GM23248 (cell line): ENCODE measurements at regions not wholly inside any gene's neighbourhood (a gene's known extent, or its start where the extent isn't known, plus 50 kb on each side); places are given as distances from the start of the nearest gene placed in this dataset.

ENCODE experiments used
- DNase-seq: peaks from one replicate; pipeline ENCODE4 v3.0.0-alpha.2; 2015
- H2AFZ ChIP-seq: fragments of 200-600 bp; sonication (generic); 2 replicates; pipeline ENCODE4 v1.6.1; 2016; ENCODE audit warnings: antibody characterized with exemption
- H3F3A ChIP-seq: fragments of 200-600 bp; sonication (generic); 2 replicates; pipeline ENCODE4 v1.6.1; 2016; ENCODE audit warnings: mild to moderate bottlenecking, antibody characterized with exemption, mixed run types; ENCODE audit not compliant: insufficient read depth
- H3K27ac ChIP-seq: fragments of 200-600 bp; sonication (generic); 2 replicates; pipeline ENCODE4 v1.5.1; 2016; ENCODE audit warnings: mild to moderate bottlenecking
- H3K27me3 ChIP-seq: fragments of 200-600 bp; sonication (generic); replicated peaks from 2 replicates; pipeline ENCODE4 v1.6.1; 2016; ENCODE audit warnings: mild to moderate bottlenecking; ENCODE audit not compliant: insufficient read depth
- H3K36me3 ChIP-seq: fragments of 200-600 bp; sonication (generic); 2 replicates; pipeline ENCODE4 v1.6.1; 2016; ENCODE audit warnings: low read depth, mild to moderate bottlenecking
- H3K4me1 ChIP-seq: fragments of 200-600 bp; sonication (generic); 2 replicates; pipeline ENCODE4 v1.6.1; 2016; ENCODE audit warnings: mild to moderate bottlenecking; ENCODE audit not compliant: insufficient read depth
- H3K4me2 ChIP-seq: fragments of 200-600 bp; sonication (generic); one replicate; pipeline ENCODE4 v1.6.1; 2016; ENCODE audit warnings: mild to moderate bottlenecking; ENCODE audit not compliant: unreplicated experiment
- H3K4me3 ChIP-seq: fragments of 200-600 bp; sonication (generic); 2 replicates; pipeline ENCODE4 v1.5.1; 2016; ENCODE audit warnings: mild to moderate bottlenecking
- H3K79me2 ChIP-seq: fragments of 200-600 bp; sonication (generic); 2 replicates; pipeline ENCODE4 v1.6.1; 2016; ENCODE audit warnings: mild to moderate bottlenecking; ENCODE audit not compliant: insufficient read depth
- H3K9ac ChIP-seq: fragments of 200-600 bp; sonication (generic); 2 replicates; pipeline ENCODE4 v1.6.1; 2016; ENCODE audit warnings: mild to moderate bottlenecking
- H3K9me2 ChIP-seq: fragments of 200-600 bp; sonication (generic); 2 replicates; pipeline ENCODE4 v1.6.1; 2016; ENCODE audit warnings: mixed run types, mild to moderate bottlenecking, moderate library complexity; ENCODE audit not compliant: insufficient read depth
- H3K9me3 ChIP-seq: fragments of 200-600 bp; sonication (generic); one replicate; pipeline ENCODE4 v1.6.1; 2017; ENCODE audit warnings: low read depth
- H4K20me1 ChIP-seq: fragments of 200-600 bp; sonication (generic); 2 replicates; pipeline ENCODE4 v1.6.0; 2016; ENCODE audit not compliant: insufficient read depth
- EZH2 ChIP-seq: fragments of 200-600 bp; sonication (generic); IDR thresholded peaks from 2 replicates; pipeline ENCODE4 v1.6.1; 2018; ENCODE audit warnings: antibody characterized with exemption, mild to moderate bottlenecking; ENCODE audit not compliant: insufficient read depth, poor library complexity, severe bottlenecking
- EZH2phosphoT487 ChIP-seq: fragments of 200-600 bp; sonication (generic); IDR thresholded peaks from 2 replicates; pipeline ENCODE4 v1.6.1; 2018; ENCODE audit warnings: antibody characterized with exemption, moderate library complexity, mild to moderate bottlenecking, low read depth; ENCODE audit not compliant: insufficient read depth
- WGBS, 2 experiments: methylation state at CpG; one replicate each; pipeline ENCODE4 v1.1.6; 2015 to 2017; ENCODE audit warnings: low lambda C conversion rate in 2 of 2, low coverage in 1 of 2; ENCODE audit errors: missing lambda C conversion rate in 2 of 2; 5-methylcytosine and 5-hydroxymethylcytosine counted together
- in situ Hi-C: fragments of 300-500 bp; cut with MboI; formaldehyde crosslinking; loops from 2 replicates; pipeline ENCODE4 v1.15.0; 2020

DNA sequence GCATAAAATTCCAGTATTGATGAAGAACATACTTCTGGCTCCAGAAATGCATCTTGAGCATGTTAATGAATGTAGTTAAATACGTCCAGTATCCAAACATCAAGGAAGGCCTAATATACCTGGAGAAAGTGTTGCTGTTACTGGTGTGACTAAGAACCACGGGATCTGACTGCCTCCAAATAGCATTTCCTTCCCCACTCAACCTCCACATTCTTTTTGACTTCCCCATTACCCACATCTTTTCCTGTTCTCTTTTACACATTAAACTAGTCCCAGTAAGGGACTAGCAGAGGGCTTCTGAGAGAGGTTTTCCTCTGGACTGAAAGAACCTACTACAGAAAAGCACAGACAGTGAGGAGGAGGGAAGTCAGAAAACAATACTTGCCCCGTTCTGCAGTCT, 482.8 kb upstream of the HTR2C start:
- TF ChIP-seq EZH2 (no peak), EZH2phosphoT487 (no peak)
- H3F3A ChIP-seq: no peaks in the 10 kb centered on the region

DNA sequence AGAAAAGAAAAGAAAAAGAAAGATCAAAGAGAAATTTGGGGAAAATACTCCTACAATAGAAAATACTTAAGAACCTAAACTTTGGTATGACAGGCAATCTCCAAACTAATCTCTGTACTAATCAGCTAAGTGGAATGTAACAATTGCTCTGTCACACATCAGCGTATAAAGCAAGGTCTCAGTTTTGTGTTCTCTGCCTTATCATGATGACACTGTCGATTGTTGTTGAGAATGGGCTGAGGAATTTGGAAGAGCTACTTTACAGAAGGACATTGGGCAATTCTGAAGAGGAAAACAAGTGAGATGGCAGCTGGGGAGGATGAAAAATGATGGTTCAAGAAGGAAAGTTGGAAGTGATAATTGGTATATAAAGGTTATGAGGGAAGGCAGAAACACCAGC, 486.0 kb upstream of the HTR2C start:
- Histone ChIP-seq H3K79me2 (no peaks in the 10 kb centered on the region), H3K4me3 (no peak overlapping the region), H3K4me1 (no peaks in the 10 kb centered on the region), H3K27ac (no peak overlapping the region), H3K27me3 (no peaks in the 10 kb centered on the region), H3K4me2 (no peak overlapping the region), H3K9me3 (no peaks in the 10 kb centered on the region), H3K9ac (no peak overlapping the region), H3F3A (no peaks in the 10 kb centered on the region), H4K20me1 (no peaks in the 10 kb centered on the region), H2AFZ (no peak overlapping the region), H3K36me3 (no peaks in the 10 kb centered on the region), H3K9me2 (no peaks in the 10 kb centered on the region)
- DNase-seq: no peak
- in situ Hi-C loops: no loop called here
- WGBS, 2 experiments: 3 to 13% methylated on average over 2 of the region's 2 CpGs
- TF ChIP-seq EZH2phosphoT487: no peak
- no peak for TF ChIP-seq EZH2

More for the DNA sequence above, 482.8 kb upstream of the HTR2C start:
- in situ Hi-C loops: no loop called here
- H4K20me1 ChIP-seq: no peaks in the 10 kb centered on the region
- no peaks in the 10 kb centered on the region for H3K9me2 ChIP-seq
- no peak for DNase-seq
- H3K4me3 ChIP-seq: no peak overlapping the region
- no peaks in the 10 kb centered on the region for H3K4me1 ChIP-seq
- H2AFZ ChIP-seq: no peak overlapping the region
- H3K27ac ChIP-seq: no peak overlapping the region
- no peaks in the 10 kb centered on the region for H3K79me2 ChIP-seq
- no peaks in the 10 kb centered on the region for H3K9me3 ChIP-seq
- WGBS, 2 experiments: 30 to 37% methylated on average over 2 to 3 of the region's 3 CpGs
- H3K9ac ChIP-seq: no peak overlapping the region
- no peak overlapping the region for H3K4me2 ChIP-seq
- H3K36me3 ChIP-seq: no peaks in the 10 kb centered on the region
- no peaks in the 10 kb centered on the region for H3K27me3 ChIP-seq

DNA sequence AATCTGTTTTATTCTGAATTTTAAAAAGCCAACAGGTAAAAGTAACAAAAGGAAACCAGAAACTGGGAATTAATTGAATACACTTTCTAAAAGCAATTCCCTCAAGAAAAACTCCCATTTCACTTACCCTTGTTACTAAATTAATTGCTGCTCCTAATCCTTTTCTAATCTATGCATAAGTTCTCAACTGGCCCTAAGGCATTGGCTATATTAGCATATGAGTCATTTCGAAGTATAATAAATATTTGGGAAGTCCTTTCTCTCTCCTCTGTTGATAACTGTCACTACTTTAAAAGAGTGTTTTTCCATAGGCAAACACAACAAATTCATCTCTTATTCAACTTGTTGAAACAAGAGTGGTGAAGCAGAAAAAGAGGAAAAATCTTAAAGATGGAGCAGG, 486.5 kb upstream of the HTR2C start:
- Histone ChIP-seq H3K9me2 (no peaks in the 10 kb centered on the region), H4K20me1 (no peaks in the 10 kb centered on the region), H3K4me1 (no peaks in the 10 kb centered on the region), H3K79me2 (no peaks in the 10 kb centered on the region), H3K27me3 (no peaks in the 10 kb centered on the region), H3K9ac (no peak overlapping the region), H3K36me3 (no peaks in the 10 kb centered on the region), H3K4me2 (no peak overlapping the region), H2AFZ (no peak overlapping the region), H3F3A (no peaks in the 10 kb centered on the region), H3K4me3 (no peak overlapping the region), H3K27ac (no peak overlapping the region), H3K9me3 (no peaks in the 10 kb centered on the region)
- in situ Hi-C loops: no loop called here
- DNase-seq: no peak
- WGBS, 2 experiments: 0 to 8% methylated on average over 1 of the region's 1 CpG
- TF ChIP-seq EZH2phosphoT487 (no peak), EZH2 (no peak)

DNA sequence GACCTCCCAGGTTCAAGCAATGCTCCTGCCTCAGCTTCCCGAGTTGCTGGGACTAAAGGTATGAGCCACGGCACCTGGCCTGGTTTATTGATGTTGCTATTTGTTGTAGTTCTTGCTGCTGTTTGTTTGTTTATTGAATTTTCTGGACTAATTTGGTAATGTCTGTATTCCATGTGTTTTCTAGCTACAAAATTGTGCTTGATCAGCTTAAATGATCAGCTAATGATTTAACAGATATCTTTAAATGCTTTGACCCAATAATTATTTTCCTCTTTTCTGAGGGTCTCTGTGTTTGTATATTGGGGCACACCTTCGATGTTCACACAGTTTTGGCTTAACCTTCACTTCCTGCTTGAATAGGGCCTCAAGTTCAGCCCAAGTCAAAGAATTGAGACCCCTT, 488.1 kb upstream of the HTR2C start:
- no peak overlapping the region for H3K4me3 ChIP-seq
- H3K9me3 ChIP-seq: no peaks in the 10 kb centered on the region
- DNase-seq: no peak
- H2AFZ ChIP-seq: no peak overlapping the region
- no peaks in the 10 kb centered on the region for H3K4me1 ChIP-seq
- no peaks in the 10 kb centered on the region for H3F3A ChIP-seq
- TF ChIP-seq EZH2: no peak
- TF ChIP-seq EZH2phosphoT487: no peak
- H3K4me2 ChIP-seq: no peak overlapping the region
- no peaks in the 10 kb centered on the region for H3K9me2 ChIP-seq
- in situ Hi-C loops: no loop called here
- WGBS, 2 experiments: 0 to 8% methylated on average over 3 of the region's 3 CpGs
- H3K9ac ChIP-seq: no peak overlapping the region
- no peaks in the 10 kb centered on the region for H3K27me3 ChIP-seq
- no peaks in the 10 kb centered on the region for H3K36me3 ChIP-seq
- H3K79me2 ChIP-seq: no peaks in the 10 kb centered on the region
- H3K27ac ChIP-seq: no peak overlapping the region
- H4K20me1 ChIP-seq: no peaks in the 10 kb centered on the region

DNA sequence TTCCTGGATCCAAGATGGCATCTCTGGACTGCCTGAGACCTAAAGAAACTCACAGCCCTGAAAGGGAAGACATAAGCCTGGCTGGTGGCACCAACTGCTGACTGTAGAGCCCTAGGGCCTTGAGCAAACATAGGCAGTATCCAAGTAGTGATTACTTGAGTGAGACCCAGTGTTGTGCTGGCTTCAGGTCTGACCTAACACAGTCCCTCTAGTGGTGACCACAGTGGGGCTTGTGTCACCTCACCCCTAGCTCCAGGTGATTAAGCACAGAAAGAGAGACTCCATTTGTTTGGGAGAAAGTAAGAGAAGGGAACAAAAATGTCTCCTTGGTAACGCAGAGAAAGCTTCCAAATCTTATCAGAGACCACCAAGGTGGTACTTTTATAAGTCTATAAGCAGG, 496.3 kb upstream of the HTR2C start:
- no peaks in the 10 kb centered on the region for H3F3A ChIP-seq
- 14 to 57% methylated on average over 1 of the region's 1 CpG for WGBS, 2 experiments
- no peaks in the 10 kb centered on the region for H3K79me2 ChIP-seq
- DNase-seq: no peak
- TF ChIP-seq EZH2 (no peak), EZH2phosphoT487 (no peak)
- H3K27ac ChIP-seq: no peak overlapping the region
- H3K4me1 ChIP-seq: no peaks in the 10 kb centered on the region
- H3K4me3 ChIP-seq: no peak overlapping the region
- no peak overlapping the region for H3K9ac ChIP-seq
- no peak overlapping the region for H3K4me2 ChIP-seq
- in situ Hi-C loops: no loop called here
- H2AFZ ChIP-seq: no peak overlapping the region
- H3K9me3 ChIP-seq: no peaks in the 10 kb centered on the region
- no peaks in the 10 kb centered on the region for H4K20me1 ChIP-seq
- no peaks in the 10 kb centered on the region for H3K27me3 ChIP-seq
- H3K36me3 ChIP-seq: no peaks in the 10 kb centered on the region
- no peaks in the 10 kb centered on the region for H3K9me2 ChIP-seq
